Hematopoietic multipotent progenitor cell treated with erythropoietin and hydrocortisone succinate and interleukin-3 and kit ligand, for 17 days (in vitro differentiated cells): ENCODE measurements at regions not wholly inside any gene's neighbourhood (a gene's known extent, or its start where the extent isn't known, plus 50 kb on each side); places are given as distances from the start of the nearest gene placed in this dataset.

Experiments
- DNase-seq: peaks from one replicate; pipeline ENCODE4 v3.0.0-alpha.2; 2015; ENCODE audit warnings: low spot score

DNA sequence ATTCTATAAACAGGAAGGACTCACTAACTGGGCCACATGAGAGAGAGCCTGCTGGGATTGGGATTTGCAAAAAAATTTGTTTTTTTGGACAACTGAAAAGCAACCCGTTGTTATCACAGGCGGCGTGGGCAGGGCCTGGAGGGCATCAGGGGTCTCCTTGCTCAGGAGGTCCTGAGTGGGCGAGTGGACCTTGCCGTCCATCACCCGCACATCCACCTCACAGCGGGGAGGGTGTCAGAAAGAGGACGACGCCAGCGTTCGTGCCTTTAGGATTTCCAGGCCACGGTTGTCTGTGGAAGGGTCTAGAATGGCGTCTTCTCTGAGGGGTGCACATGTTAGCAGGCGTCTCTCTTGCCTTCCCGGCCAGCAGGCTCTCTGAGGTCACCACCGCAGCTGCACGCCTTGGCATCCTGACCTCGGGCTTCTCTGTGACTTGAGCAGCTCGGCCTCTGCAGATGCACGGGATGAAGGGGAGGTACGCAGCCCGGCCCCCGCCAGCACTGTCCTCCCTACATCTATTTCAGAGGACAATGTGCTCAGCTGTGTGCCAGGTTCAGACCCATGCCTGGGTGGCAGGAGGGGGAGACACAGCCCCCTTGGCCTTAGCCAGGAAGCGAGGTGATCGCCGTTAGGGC is 749.5 kb downstream of the BRD1 start:
- no peak for DNase-seq

DNA sequence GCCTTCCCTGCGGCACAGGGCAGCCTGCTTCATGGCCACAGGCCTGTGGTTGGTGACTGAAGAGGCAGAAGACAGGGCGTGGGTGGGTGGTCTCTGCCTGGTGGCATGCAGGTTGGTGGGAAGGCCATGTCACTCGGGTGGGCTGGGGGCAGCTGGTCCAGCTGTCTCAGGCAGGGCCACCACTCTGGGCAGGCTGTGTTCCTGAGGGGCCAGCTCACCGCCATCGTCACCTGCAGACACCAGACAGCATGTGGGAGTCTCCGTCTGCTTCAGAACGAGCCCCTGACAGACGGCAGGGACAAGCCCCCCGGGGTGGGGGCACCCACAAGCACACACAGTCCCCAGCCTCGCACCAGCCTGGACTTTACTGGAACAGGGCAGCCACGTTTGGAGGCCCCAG is 750.1 kb downstream of the BRD1 start:
- no peak for DNase-seq

DNA sequence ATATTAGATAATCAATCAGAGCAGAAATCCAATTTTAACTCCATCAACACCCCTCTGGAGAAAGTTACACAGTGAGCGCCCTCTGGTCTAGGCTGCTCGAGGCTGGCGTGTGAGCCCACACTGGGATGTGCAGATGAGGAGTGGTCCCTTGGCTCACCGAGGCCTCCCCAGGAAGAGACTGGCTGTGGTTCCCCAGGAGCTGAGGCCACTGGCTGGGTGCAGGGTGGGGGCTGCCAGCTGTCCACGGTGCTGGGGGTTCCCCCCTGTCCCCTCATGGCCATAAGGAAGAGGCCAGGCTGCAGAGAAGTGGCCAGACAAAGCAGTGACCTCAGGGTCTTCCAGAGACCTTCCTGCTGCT is 750.7 kb downstream of the BRD1 start:
- no peak for DNase-seq

DNA sequence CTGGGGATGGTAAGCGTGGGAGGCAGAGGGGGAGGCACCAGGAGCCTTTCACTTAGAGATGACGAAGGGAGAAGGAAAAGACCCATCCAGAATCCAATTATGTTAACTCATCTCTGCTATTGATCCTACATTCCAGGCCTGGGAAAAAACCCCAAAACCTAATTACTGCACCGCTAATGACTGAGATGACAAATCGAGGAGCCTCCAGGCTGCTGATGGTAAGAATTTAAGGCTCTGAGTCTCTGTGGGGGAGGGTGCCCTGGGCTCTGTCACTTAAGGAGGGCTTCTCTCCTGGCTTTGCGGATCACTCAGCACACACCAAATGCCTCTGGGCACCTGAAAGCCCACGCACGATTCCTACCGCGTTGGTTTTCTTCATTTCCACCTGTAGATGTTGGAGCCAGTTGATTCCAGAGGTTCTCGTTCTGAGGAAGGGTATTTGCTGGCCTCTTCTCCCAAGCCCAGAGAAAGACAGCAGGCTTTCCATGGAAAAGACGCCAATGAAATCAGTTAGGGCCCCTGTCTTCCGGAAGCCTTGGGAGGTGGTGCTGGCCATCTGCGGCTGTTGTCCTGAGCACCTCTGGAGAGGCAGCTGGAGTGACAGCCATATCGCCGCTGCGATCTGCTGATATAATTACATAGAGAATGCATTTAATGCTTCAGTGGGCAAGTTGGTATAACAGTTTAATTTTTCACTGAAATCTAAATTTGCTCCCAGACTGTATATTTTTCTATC is 751.2 kb downstream of the BRD1 start:
- no peak for DNase-seq

DNA sequence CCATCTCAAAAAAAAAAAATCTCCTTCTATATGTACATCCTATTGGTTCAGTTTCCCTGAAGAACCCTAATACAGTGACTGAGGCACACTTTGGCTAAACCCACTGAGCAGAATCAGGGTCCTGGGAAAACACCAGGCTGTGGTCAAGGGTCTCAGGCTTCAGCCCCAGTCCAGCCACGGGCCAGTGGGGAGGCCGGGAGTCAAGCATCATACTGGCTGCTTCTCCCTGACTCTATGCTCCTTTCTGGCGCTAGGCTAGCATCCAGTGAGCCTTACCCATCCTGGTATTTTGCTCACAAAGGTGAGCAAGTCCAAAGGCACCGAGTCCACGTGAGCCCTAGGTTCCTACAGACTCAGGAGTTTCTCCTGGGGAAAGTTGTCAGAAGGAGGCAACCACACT is 752.5 kb downstream of the BRD1 start:
- no peak for DNase-seq

DNA sequence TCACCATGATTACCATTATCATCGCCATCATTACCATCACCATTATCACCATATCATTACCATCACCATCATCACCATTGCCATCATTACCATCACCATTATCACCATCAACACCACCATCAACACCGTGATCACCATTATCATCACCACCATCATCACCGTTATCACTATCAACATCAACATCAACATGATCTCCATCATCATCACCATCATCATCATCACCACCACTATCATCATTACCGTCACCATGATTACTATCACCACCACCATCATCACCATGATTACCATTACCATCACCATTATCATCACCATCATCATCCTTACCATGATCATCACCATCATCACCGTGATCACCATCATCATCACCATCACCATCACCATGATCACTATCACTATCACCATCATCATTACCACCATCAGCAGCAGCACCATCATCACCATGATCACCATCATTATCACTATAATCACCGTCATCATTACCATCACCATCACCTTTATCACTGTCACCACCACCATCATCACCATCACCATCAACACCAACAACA is 753.7 kb downstream of the BRD1 start:
- no peak for DNase-seq

DNA sequence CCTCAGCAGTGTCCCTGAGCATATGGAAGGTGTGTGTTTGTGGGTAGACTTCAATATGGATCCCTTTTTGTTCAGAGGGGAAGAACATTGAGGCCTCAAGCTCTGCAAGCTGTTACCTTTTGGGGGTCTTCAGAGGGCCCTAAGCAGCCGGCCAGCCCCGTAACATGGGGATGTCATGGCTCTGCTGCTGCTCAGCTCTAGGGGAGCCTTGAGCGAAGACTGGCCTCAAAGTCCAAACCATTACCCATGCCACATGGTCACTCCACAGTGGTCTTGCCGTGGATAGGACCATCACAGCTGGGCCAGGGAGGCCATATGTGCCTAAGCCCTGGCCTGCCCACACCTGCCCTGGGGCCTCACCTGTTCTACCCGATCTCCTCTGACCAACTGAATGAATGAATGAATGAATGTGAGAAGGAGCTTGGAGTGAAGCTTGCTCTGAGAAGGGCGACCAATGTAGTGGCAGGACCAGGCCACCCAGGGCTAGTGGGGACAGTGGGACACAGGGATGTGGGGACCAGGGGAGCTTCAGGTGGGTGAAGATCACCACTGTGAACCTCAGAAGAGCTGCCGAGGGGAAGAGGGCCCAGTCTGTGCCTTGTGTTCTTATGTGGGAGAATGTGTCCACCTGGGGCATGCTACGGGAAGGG is 754.6 kb downstream of the BRD1 start:
- DNase-seq: no peak

DNA sequence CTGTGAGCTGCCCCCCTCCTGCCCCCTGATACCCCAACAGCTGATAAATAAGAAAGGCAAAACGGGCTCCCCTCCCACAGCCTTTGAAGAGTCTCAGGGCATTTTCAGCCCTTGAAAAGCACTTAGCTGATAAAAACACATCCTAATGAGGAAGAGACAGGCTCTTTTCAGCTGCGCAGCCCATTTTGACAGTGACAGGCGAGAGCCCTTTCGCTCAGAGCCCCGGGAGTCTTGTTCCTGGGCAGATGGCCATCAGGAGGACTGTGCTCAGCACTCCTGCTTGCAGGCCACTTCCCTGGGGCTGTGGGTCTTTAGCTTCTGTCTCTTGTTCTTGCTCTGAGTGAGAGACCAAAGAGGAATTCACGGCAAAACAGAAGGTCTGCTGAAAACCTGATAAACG is 757.2 kb downstream of the BRD1 start:
- DNase-seq: no peak

DNA sequence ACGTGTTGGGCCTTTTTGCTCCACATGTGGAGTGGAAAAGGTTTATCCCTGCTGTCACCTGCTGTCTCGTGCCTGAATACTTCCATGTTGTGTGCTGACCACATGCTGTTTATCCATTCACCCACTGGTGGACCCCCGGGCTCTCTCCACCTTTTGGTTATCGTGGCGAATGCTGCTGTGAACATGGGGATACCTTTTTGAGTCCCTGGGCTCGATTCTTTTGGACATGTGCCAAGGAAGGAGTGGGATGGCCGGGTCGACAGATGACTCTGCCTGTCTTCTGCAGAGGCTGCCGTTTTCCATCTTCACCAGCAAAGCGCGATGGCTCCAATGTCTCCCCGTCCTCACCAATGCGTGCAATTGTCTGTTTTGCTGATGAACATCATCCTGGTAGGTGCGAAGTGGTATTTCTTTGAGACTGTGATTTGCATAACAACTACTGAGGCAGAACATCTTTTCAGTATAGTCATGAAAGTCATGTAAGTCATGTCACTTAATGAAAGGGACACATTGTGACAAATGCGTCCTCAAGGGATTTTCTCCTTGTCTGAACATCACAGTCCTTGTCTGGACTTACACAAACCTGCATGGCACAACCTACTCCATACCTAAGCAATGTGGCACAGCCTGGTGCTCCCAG is 758.7 kb downstream of the BRD1 start:
- no peak for DNase-seq

DNA sequence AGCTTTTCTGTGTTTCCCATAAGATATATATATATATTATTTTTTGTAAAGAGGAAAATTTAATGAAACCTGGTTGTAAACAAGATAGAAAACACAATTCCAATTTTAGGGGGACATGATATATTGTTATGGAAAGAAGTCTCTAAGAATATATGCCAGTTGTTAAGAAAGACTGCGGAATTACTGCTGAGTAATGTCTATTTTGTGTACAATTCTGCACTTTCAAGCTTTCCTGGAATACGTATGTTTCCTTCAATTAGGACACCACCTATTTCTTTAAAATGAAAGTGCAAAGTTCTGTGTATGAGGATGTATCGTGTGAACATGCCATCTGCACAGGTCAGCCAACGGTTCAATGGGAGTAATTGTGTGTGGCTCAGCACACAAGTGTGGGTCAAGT is 760.2 kb downstream of the BRD1 start:
- no peak for DNase-seq

DNA sequence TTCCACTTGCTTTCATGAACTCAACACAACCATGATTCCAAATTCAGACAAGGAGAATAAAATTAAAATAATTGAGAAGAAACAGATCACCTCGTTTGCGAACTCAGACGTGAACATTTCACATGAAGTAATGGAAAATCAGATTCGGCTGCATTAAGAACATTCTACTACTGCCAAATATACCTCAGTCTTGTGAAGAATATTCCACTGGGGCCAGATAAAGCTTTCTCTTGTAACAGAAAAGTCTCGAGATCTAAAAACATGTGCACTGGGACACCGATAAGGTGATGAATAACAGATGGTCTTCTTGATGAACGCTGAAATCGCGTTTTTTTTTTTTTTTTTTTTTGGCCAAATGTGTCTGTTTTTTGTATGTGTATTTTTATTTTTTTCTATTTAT is 761.1 kb downstream of the BRD1 start:
- no peak for DNase-seq

DNA sequence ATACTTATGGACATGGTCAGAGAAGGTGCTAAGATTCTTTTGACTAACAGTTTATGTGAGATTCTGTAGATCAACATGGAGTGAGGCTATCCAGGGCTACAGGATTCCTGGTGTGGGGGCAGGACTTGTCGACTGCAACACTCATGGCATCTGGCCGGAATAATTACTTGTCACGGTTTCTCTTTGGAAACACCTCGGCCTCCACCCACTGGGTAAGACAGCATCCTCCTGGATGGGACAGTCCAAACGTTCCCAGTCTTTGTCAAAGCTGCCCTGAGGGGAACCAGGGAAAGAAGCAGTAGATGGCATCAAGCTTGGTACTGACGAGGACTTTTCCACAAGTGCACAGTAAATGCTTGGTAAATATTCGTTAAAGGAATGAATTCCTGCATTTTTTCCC is 762.8 kb downstream of the BRD1 start:
- no peak for DNase-seq

DNA sequence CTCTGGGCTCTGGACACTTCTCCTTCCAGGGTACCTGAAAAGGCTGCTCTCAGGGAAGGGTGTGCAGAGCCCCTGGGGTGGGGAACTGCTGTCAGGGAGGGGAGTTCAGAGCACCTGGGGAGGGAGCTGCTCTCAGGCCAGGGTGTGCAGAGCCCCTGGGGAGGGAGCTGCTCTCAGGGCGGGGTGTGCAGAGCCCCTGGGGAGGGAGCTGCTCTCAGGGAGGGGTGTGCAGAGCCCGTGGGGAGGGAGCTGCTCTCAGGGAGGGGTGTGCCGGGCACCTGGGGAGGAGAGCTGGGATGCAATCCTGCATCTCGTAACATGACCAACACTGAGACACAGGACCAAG is 764.2 kb downstream of the BRD1 start:
- DNase-seq: no peak

DNA sequence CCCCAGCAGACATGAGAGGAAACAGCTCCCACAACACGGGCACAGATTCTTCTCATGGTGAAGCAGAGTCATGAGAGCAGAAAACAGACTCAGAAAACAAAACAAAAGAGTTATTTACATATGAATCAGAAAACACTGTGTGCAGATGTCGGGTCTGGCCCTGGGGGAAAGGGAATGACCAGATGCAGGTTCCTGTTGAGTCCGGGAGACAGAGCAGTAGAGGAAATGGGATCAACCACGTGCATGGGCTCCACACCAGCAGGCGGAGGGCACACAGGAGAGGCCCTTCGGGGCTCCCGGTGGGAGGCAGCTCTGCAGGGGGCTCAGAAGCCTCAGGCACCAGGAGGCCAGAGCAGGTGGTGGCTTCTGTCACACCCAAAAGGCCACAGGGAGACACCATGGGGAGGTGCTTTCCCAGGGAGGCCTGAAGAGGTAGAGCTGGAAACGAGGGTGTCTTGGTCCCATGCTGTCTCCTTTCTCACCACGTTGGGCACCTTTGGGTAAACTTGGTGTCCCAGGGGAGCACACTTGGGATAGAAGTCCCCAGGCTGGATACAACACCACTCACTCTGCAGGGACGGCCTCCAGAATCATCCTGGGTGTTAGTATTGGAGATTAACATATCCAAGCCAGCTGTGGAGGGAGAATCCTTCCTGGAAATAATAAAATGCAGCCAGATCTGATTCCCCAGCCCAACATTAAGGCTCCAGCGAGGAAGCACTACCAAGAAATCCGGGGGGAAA is 764.7 kb downstream of the BRD1 start:
- DNase-seq: no peak

DNA sequence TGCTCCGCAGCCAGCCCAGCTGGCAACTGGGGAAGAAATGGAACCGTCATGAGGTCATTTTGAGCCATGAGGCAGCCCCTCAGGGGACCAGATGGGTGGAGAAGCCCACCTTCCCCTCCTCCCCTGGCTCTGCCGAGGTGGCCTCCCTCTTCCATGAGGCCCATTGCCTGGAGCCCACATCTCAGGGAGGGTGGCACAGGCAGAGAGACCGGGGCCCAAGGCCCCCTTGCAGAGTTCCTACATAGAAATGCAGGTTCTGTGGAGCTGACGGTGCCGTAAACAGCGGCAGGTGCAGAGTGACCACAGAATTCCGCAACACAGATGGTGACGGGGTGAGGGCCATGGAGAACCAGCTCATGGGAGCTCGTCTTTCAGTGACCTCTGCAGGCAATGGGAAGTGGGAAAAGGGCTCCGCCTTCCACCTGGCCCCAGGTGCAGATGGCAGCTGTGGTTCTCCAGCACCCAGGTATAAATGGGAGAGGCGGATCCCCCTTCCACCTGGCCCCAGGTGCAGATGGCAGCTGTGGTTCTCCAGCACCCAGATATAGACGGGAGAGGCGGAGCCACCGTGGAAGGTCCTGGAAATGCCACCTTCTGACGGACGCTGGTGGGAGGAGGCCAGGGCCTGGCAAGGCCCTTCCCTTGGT is 765.4 kb downstream of the BRD1 start:
- no peak for DNase-seq

DNA sequence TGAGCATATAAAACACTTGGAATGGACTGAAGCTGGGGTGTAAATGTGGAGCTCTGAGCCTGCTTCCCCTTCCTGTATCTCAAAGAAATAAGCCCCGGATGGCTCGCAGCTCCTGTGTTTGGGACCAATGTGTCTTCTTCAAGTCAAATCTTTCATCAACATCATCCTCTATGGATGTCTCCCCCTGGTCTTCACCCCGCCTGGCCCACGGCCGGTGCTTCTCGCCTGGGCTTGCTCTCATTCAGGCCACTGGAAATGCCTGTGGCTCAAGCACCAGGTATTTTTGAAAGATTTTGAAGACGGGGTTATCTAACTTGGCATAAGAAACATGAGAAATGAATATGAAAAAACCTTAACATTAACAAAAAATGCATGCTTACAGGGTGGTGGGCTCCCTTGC is 769.8 kb downstream of the BRD1 start:
- DNase-seq: no peak

DNA sequence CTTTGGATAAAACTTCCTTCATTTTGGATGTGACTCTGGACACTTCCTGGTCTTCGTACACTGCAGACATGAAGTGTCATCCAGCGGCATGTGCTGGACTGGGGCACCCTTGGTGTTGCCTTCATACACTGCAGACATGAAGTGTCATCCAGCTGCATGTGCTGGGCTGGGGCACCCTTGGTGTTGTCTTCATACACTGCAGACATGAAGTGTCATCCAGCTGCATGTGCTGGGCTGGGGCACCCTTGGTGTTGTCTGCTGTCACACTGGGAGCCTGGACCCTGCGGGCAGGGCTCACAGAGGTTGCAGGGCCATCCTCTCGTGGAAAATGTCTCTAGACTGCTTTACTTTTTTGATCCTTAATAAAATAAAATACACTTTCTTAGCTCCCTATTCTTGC is 771.4 kb downstream of the BRD1 start:
- DNase-seq: no peak

DNA sequence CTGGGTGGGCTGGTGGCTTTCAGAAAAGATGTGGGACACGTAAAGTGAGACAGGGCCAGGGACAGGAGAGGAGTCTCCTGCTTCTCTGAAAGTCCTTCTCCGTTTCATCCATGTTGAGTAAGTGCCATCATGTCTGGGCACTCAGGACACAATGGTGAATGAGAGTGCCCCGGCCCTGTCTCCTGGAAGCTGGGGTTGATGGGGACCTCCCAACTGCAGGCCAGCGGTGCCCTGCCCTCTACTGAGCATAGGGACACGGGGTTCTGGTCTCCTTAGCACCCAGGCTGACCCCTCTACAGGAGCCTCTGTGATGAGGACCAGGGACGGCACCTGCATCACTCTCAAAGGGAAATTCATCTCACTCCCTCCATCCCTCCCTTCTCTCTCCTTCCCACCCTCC is 772.3 kb downstream of the BRD1 start:
- no peak for DNase-seq

DNA sequence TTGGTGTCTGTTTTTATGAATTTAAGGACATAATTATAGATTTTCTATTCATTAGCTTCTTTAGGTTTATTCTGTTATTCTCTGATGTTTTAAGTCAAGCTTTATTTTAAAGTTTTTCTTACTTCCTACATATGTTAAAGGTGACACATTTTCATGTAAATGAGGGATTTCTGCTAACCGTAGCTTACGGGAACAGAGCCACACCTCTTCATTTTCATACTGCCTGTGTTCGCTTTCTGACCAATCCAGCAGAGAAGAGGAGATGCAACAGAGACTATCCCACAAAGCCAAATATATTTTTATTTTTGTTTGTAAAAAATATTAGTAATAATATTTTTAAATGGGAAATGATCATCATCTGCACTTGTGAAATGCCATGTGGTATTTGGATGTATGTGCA is 774.1 kb downstream of the BRD1 start:
- no peak for DNase-seq

DNA sequence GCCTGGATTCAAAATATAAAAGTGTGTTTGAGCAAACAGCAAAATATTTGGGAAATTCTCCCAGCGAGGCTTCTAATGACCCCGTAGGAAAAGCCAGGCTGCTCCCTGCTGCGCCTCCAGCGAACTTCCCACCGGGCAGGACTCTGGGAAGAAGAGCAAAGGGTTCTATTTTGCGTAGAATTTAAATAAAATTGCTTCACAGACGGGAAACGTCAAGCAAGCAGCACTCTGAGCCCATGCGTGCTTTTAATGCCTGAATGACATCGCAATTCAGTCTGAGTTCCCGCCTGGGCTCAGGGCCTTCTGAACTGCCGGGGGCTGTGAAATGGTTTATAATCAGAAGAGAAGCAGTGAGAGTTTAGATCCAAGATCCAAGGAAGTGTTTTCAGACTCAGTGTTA is 775.1 kb downstream of the BRD1 start:
- DNase-seq: no peak

DNA sequence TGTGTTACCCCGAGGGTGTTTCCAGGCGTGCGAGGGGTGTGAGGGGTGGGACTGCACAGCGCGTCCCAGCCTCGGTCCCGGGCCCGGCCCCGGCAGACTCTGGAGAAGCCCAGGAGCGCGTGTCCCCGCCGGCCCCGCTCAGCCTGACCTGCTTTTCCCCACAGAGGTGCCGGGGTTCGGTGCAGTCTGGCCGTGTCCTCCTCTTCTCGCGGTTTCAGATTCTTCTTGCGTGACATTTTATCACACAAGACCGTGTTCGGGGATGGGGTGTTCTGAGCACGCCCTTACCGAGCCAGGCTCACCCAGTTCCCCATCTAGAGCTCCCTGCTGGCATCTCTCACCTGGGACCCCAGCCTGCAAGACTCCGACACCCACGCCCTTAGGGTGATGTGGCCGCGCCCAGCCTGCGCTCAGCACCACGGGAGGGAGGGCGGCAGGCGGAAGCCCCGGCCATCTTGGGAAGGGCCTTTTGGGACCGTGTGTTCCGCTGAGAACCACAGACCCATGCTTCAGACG is 775.6 kb downstream of the BRD1 start:
- no peak for DNase-seq
